ENCODE measurements at regions not wholly inside any gene's neighbourhood (a gene's known extent, or its start where the extent isn't known, plus 50 kb on each side); places are given as distances from the start of the nearest gene placed in this dataset.

GRCh38 chr21:39056636-39057035 is 126.6 kb downstream of the PSMG1 start:
- TF ChIP-seq EZH2 (IDR thresholded peaks at IDR 0.05; ENCODE audit: borderline replicate concordance, low read depth, low read length, severe bottlenecking) (no peak), CTCF (IDR thresholded peaks at IDR 0.05; ENCODE audit: borderline replicate concordance, extremely low read depth, low read length, poor library complexity, severe bottlenecking) (no peak)
